ENCODE measurements at regions not wholly inside any gene's neighbourhood (a gene's known extent, or its start where the extent isn't known, plus 50 kb on each side); places are given as distances from the start of the nearest gene placed in this dataset.

DNA sequence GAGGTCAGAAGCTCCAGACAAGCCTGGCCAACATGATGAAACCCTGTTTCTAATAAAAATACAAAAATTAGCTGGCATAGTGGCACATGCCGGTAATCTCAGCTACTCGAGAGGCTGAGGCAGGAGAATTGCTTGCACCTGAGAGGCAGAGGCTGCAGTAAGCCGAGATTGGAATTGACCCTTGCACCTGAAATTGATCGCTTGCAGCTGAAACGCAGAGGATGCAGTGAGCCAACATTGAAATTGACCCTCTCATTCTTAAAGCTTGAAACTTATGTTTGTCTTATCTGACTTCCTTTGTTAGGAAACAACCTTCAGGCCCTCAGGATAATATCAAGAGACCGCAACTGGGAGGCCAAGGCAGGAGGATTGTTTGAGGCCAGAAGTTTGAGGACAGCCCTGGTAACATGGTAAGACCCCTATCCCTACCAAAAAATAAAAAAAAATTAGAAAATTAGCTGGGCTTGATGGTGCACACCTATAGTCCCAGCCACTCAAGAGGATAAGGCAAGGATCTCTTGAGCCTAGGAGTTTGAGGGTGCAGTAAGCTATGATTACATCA is 376.6 kb upstream of the XYLT1 start:
- Histone ChIP-seq H3K36me3 (no peaks in the 10 kb centered on the region), H3K27me3 (replicated peaks) (no peaks in the 10 kb centered on the region), H3K4me1 (replicated peaks) (no peaks in the 10 kb centered on the region), H3K27ac (no peak overlapping the region), H3K9me3 (replicated peaks) (no peaks in the 10 kb centered on the region), H3K4me3 (no peak overlapping the region)
- DNase-seq (ENCODE audit: low read depth in 1 of 2, low spot score in 2 of 2) = no peak

DNA sequence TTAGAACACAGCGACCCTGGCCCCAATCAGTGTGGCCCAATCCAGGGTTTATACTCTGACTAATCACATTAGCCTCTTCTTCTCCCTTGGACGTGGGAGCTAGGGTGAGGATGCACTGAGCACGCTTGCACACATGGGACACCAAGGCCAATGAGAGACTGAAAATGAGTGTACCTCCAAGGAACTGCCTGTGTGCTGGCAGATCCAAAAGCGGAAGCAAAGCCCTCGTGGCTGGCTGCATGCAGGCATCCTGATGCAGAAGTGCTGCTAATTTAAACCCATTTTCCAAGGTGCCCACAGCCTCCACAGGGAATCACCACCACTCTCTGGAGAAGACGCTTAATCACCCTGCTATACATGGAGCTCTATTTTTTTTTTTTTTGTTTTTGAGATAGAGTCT is 375.3 kb upstream of the XYLT1 start:
- Histone ChIP-seq H3K36me3 (no peaks in the 10 kb centered on the region), H3K4me1 (replicated peaks) (no peaks in the 10 kb centered on the region), H3K9me3 (replicated peaks) (no peaks in the 10 kb centered on the region), H3K27me3 (replicated peaks) (no peaks in the 10 kb centered on the region), H3K27ac (no peak overlapping the region), H3K4me3 (no peak overlapping the region)
- no peak for DNase-seq (ENCODE audit: low read depth in 1 of 2, low spot score in 2 of 2)

DNA sequence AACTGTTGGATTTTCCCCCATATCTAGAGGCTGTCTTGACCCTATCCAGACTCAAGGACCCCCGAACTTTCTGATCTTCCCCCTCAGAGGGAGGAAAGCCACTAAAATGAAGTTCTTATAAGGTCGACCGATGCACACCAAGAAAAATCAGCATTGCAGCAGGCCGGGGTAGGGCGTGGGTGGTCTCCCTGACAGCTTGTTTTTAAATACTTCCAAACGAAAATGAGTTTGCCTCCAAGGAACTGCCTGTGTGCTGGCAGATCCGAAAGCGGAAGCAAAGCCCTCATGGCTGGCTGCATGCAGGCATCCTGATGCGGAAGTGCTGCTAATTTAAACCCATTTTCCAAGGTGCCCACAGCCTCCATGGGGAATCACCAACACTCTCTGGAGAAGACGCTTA is 374.3 kb upstream of the XYLT1 start:
- H3K27me3 ChIP-seq (replicated peaks) = no peaks in the 10 kb centered on the region

DNA sequence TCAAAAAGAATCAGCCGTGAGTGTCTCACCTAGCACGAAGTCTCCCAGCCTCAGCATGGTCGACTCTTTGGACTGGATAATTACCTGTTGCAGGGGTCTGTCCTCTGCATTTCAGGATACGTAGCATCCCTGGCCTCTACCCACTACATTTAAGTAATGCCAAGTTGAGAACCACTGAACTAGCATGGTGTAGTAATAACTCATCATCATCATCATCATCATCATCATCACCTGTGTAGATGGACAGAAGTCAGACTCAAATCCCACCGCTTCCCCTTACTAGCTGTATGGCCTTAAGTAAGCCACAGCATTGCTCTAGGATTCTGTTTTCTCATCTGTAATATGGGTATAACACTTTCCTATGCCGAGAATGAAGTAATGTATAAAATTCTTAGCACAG is 373.1 kb upstream of the XYLT1 start:
- Histone ChIP-seq H3K4me3 (no peak overlapping the region), H3K27ac (no peak overlapping the region), H3K4me1 (replicated peaks) (0 out of 2 replicates have a peak, but pooled peaks cover 4% of the 10 kb centered on the region), H3K27me3 (replicated peaks) (no peaks in the 10 kb centered on the region), H3K36me3 (no peaks in the 10 kb centered on the region), H3K9me3 (replicated peaks) (no peaks in the 10 kb centered on the region)
- DNase-seq (ENCODE audit: low read depth in 1 of 2, low spot score in 2 of 2) = no peak

More for the DNA sequence above, 374.3 kb upstream of the XYLT1 start:
- no peak overlapping the region for H3K27ac ChIP-seq
- H3K36me3 ChIP-seq = no peaks in the 10 kb centered on the region
- 0 out of 2 replicates have a peak, but pooled peaks cover under 1% of the 10 kb centered on the region for H3K4me1 ChIP-seq (replicated peaks)
- H3K9me3 ChIP-seq (replicated peaks) = no peaks in the 10 kb centered on the region
- no peak overlapping the region for H3K4me3 ChIP-seq
- DNase-seq (ENCODE audit: low read depth in 1 of 2, low spot score in 2 of 2) = no peak

DNA sequence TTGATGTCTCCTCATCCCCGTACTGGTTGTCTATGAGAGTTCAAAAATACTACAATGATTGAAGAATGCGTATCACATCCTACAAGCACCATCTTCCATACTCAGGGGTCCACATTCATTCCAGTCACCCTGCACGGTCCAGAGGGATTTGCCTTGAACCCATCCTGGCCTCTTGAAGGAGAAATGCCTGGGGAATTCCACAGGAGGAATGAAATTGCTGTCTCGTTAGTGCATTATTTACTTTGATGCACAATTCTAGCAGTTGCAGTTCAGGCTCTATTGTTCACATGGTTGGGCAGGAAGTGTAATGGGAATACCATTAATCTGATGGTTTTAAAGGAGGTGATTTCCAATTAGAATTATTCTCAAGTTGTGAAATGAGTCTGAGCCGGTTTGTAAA is 369.1 kb upstream of the XYLT1 start:
- Histone ChIP-seq H3K4me1 (replicated peaks) (peaks cover 15% of the 10 kb centered on the region), H3K36me3 (no peaks in the 10 kb centered on the region), H3K27me3 (replicated peaks) (no peaks in the 10 kb centered on the region), H3K9me3 (replicated peaks) (no peaks in the 10 kb centered on the region), H3K4me3 (no peak overlapping the region), H3K27ac (no peak overlapping the region)
- no peak for DNase-seq (ENCODE audit: low read depth in 1 of 2, low spot score in 2 of 2)

DNA sequence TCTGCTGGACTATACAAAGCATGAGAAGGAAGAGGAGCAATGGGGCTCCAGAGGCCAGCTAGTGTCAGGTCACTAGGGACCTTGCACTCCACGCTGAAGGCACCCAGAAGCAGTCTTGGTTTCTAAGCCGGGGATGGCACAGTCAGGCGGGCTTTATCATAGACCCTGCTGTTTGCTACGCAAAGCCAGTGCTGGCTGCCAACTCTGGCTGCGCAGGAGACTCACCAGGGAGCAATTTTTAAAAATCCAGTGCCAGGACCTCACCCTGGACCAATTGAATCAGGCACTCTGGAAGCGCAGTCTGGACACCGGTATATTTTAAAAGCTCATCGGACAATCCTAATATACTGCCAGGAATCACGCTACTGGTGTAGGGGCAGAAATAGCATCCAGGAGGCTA is 368.5 kb upstream of the XYLT1 start:
- no peak for DNase-seq (ENCODE audit: low read depth in 1 of 2, low spot score in 2 of 2)
- Histone ChIP-seq H3K27me3 (replicated peaks) (no peaks in the 10 kb centered on the region), H3K4me1 (replicated peaks) (peaks cover 15% of the 10 kb centered on the region), H3K9me3 (replicated peaks) (no peaks in the 10 kb centered on the region), H3K4me3 (no peak overlapping the region), H3K36me3 (no peaks in the 10 kb centered on the region), H3K27ac (no peak overlapping the region)

DNA sequence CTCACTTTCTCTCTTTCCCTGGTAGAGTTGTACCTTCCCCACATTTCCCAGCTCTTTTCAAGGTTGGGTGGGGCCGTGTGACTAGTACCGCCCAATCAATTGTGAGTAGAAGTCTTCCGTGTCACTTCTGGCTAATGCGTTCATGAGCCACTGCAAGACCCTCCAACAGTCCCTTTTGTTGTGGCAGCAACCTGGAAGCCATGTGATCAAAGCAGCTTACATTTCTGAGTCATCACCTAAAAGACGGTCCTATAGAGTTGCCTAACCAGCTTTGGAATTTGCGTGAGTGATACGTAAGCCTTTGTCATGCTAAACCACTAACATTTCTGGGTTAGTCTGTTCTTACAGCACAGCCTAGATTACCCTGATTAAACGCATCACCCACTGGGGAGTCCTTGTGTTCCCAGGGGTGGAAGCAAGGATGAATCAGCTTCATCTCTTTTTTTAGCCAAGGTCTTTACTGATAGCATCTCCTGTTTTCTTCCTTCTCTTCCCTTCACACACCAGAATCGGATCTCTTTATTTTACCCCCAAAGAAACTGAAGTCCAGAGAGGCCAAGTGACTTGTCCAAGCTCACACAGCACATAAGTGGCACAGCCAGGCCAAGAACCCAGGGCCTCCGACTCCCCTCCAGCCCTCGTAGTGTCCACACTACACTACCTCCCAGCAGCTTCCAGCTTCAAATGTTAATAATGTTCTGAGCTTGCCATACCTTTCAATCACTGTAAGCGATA is 366.3 kb upstream of the XYLT1 start:
- peaks cover 15% of the 10 kb centered on the region for H3K4me1 ChIP-seq (replicated peaks)
- H3K27ac ChIP-seq = peak overlapping the region; percentile 60
- H3K9me3 ChIP-seq (replicated peaks) = no peaks in the 10 kb centered on the region
- H3K4me3 ChIP-seq = no peak overlapping the region
- H3K36me3 ChIP-seq = no peaks in the 10 kb centered on the region
- peak; percentile 49 to 53 for DNase-seq (ENCODE audit: low read depth in 1 of 2, low spot score in 2 of 2)
- no peaks in the 10 kb centered on the region for H3K27me3 ChIP-seq (replicated peaks)

DNA sequence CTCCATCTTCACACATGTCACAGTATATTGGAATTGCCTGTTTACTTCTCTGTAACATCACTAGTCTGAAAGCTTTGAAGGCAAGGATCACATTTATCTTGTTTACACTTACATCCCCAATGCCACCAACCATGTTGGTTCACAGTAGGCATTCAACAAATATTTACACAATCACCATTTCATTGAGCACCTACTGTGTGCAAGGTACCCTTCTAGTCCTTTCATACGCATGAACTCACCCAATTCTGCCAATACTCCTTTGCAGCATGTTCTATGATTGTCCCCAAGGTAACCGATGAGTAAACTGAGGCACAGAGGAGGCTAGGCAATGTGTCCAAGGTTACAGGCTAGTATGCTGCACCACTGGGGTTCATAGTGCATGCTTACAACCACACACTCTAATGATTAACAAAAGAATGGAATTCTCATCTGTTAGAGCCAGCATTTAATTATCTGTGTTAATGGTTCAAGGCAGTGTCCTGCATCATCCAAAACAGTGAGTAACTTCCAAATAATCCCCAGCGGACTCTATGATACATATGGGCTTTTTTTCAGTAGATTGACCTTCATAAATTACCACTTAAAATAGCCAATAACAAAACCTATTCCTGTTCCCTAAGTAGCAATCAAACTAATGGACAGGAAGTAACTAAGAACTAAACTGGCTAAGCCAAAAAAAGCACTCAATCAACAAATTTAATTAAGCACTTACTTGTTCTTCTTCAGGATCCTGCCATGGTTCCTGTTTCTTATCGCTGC is 364.5 kb upstream of the XYLT1 start:
- H3K4me3 ChIP-seq = no peak overlapping the region
- no peaks in the 10 kb centered on the region for H3K9me3 ChIP-seq (replicated peaks)
- no peak for DNase-seq (ENCODE audit: low read depth in 1 of 2, low spot score in 2 of 2)
- H3K36me3 ChIP-seq = no peaks in the 10 kb centered on the region
- H3K27me3 ChIP-seq (replicated peaks) = no peaks in the 10 kb centered on the region
- H3K27ac ChIP-seq = no peak overlapping the region
- H3K4me1 ChIP-seq (replicated peaks) = peaks cover 15% of the 10 kb centered on the region

DNA sequence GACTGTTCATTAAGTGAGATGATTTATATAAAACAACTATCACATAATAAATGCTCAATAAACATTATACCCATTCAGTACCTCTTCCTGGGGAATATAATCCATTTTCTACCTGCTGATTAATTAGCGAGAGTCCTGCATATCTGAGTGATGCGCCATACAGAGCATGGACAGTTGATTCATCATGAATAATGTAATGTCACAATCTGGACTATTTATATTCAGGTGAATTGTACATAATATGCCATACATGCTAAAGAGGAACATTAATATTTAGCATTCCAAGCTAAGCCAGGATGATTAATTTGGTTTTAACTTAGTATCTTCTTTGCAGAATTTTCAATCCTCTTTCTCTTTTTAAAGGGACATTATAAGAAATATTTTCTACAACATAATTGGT is 362.0 kb upstream of the XYLT1 start:
- Histone ChIP-seq H3K4me3 (no peak overlapping the region), H3K36me3 (no peaks in the 10 kb centered on the region), H3K27me3 (replicated peaks) (no peaks in the 10 kb centered on the region), H3K4me1 (replicated peaks) (peaks cover 11% of the 10 kb centered on the region), H3K27ac (no peak overlapping the region), H3K9me3 (replicated peaks) (no peaks in the 10 kb centered on the region)
- no peak for DNase-seq (ENCODE audit: low read depth in 1 of 2, low spot score in 2 of 2)

DNA sequence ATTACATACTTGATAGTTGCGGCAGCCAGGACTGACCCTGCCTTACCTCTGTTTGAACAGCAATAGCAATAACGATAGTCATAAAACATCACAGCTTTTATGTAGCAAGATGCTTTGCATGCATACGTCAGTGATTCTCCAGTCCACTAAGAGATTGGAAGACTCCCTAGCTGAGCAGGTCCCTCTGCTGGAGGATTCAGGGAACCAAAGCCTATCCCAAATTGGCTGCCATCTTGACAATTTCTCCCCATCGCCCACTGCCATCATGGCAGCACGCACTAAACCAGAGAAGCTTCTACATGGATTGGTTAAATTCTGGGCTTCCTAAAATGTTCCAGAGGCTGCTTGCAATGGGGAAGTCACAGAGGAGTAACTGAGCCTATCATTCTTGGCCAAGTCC is 360.6 kb upstream of the XYLT1 start:
- H3K36me3 ChIP-seq = no peaks in the 10 kb centered on the region
- no peaks in the 10 kb centered on the region; the same call in none of the 2 replicates for H3K4me1 ChIP-seq (replicated peaks)
- H3K27ac ChIP-seq = no peak overlapping the region
- no peaks in the 10 kb centered on the region for H3K27me3 ChIP-seq (replicated peaks)
- no peaks in the 10 kb centered on the region for H3K9me3 ChIP-seq (replicated peaks)
- no peak for DNase-seq (ENCODE audit: low read depth in 1 of 2, low spot score in 2 of 2)
- H3K4me3 ChIP-seq = no peak overlapping the region

DNA sequence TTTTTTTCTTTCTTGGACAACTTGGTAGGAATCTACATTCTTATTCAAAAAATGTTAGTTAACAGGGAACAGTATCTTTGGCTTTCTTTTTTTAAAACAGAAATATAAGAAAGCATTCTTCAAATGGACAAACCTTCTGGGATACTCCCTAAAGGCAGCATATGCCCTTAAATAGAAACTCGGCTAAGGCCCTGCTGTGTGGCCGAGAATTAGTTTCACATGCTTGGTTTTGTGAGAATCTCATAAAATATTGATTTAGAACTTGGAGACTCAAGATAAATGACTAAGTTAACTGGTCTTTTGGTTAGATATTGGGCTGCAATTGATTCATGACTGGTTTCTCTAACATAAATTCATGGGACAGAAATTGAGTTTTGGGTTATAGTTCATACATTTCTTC is 359.9 kb upstream of the XYLT1 start:
- Histone ChIP-seq H3K4me1 (replicated peaks) (no peaks in the 10 kb centered on the region; the same call in 1 of the 2 replicates), H3K4me3 (no peak overlapping the region), H3K27ac (no peak overlapping the region), H3K9me3 (replicated peaks) (no peaks in the 10 kb centered on the region), H3K36me3 (no peaks in the 10 kb centered on the region), H3K27me3 (replicated peaks) (no peaks in the 10 kb centered on the region)
- DNase-seq (ENCODE audit: low read depth in 1 of 2, low spot score in 2 of 2) = no peak

DNA sequence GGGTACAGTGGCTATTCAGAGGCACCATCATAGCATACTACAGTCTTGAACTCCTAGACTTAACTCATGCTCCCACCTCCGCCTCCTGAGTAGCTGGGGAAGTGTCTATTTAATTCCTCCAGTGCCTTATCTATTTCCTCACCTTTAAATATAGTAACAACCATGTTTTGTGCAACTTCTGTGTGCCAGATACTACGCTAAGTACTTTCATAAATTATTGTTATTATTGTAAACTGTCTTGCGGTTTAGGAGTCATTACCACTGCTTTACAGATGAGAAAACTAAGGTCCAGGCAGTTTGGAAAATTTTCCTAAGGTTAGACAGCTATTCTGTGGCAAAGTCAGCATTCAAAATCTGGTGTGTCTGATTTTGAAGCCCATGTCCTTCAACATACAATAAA is 359.1 kb upstream of the XYLT1 start:
- Histone ChIP-seq H3K9me3 (replicated peaks) (no peaks in the 10 kb centered on the region), H3K27me3 (replicated peaks) (no peaks in the 10 kb centered on the region), H3K4me3 (no peak overlapping the region), H3K27ac (no peak overlapping the region), H3K4me1 (replicated peaks) (no peaks in the 10 kb centered on the region; the same call in 1 of the 2 replicates), H3K36me3 (no peaks in the 10 kb centered on the region)
- no peak for DNase-seq (ENCODE audit: low read depth in 1 of 2, low spot score in 2 of 2)

DNA sequence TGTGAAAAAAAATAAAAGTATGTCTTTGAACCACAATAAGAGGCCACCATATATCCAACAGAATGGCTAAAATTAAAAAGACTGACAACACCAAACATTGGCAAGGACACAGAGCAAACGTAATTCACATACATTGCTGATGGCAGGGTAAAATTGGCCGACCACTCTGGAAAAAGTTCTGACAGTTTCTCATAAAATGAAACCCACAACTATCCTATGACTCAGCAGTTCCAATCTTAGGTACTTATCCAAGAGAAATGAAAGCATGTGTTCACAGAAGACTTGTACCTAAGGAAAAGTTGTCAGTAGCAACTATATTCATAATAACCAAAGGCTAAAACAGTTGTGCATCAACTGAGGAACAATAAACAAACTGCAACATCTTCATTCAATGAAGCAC is 357.3 kb upstream of the XYLT1 start:
- peak in 1 of 2 experiments; percentile 10 for DNase-seq (ENCODE audit: low read depth in 1 of 2, low spot score in 2 of 2)
- no peak overlapping the region for H3K27ac ChIP-seq

DNA sequence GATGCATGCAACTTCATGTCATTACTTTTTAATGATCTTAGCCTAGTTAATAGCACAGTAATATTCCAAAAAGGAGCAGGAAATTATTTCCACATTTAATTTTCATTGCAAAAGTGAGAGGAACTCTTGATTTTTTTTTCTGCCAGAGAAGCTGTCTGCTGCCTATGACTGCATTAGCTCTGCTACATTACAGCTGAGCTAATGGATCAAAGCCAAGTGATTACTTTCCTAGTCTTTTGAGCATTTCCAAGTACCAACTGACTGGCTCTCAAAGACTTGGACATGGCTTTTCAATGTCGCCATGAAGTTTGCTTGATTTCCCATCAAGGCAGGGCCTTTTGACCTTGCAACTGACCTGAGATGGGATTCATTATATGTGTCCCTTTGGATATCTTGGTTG is 356.6 kb upstream of the XYLT1 start:
- Histone ChIP-seq H3K9me3 (replicated peaks) (no peaks in the 10 kb centered on the region), H3K27ac (no peak overlapping the region), H3K4me1 (replicated peaks) (no peaks in the 10 kb centered on the region; the same call in 1 of the 2 replicates), H3K27me3 (replicated peaks) (no peaks in the 10 kb centered on the region; the same call in 1 of the 2 replicates), H3K4me3 (no peak overlapping the region), H3K36me3 (no peaks in the 10 kb centered on the region)
- DNase-seq (ENCODE audit: low read depth in 1 of 2, low spot score in 2 of 2) = no peak

More for the DNA sequence above, 357.3 kb upstream of the XYLT1 start:
- Histone ChIP-seq H3K36me3 (no peaks in the 10 kb centered on the region), H3K4me3 (no peak overlapping the region), H3K27me3 (replicated peaks) (no peaks in the 10 kb centered on the region; the same call in 1 of the 2 replicates), H3K9me3 (replicated peaks) (no peaks in the 10 kb centered on the region), H3K4me1 (replicated peaks) (no peaks in the 10 kb centered on the region; the same call in 1 of the 2 replicates)
